Uterus (tissue), 3 donors: ENCODE measurements at regions not wholly inside any gene's neighbourhood (a gene's known extent, or its start where the extent isn't known, plus 50 kb on each side); places are given as distances from the start of the nearest gene placed in this dataset.

Source experiments
- DNase-seq, 2 donors: peaks; one replicate each; pipeline ENCODE4 v3.0.0-alpha.2; 2019 to 2020
- H3K27ac ChIP-seq, 2 donors: fragments of 200-600 bp; sonication (generic); 1 replicate in 1 of 2; 2 replicates in 1 of 2; pipeline ENCODE4 v1.5.1; 2016 to 2018
- H3K27me3 ChIP-seq, 2 donors: fragments of 200-600 bp; sonication (generic); one replicate each; pipeline ENCODE4 v1.5.1; 2018 to 2019; ENCODE audit warnings: control low read depth in 1 of 2
- H3K36me3 ChIP-seq, 2 donors: fragments of 200-600 bp; sonication (generic); one replicate each; pipeline ENCODE4 v1.5.1; 2019; ENCODE audit warnings: control low read depth in 1 of 2
- H3K4me1 ChIP-seq, 2 donors: fragments of 200-600 bp; sonication (generic); one replicate each; pipeline ENCODE4 v1.5.1; 2018 to 2019; ENCODE audit warnings: control low read depth in 1 of 2
- H3K4me3 ChIP-seq, 2 donors: fragments of 200-600 bp; sonication (generic); 1 replicate in 1 of 2; 2 replicates in 1 of 2; pipeline ENCODE4 v1.5.1; 2018 to 2019; ENCODE audit warnings: mild to moderate bottlenecking in 1 of 2
- H3K9me3 ChIP-seq, 2 donors: fragments of 200-600 bp; sonication (generic); one replicate each; pipeline ENCODE4 v1.5.1; 2019; ENCODE audit warnings: control low read depth in 1 of 2
- POLR2A ChIP-seq, 2 donors: fragments of 450-650 bp; IDR thresholded peaks; one replicate each; pipeline ENCODE4 v1.6.1; 2016; ENCODE audit warnings: antibody characterized with exemption in 2 of 2, mild to moderate bottlenecking in 1 of 2, moderate library complexity in 1 of 2
- intact Hi-C: fragments of 100-400 bp; cut with DNase I; formaldehyde crosslinking; loops from one replicate; pipeline ENCODE4 v1.15.1; 2023; ENCODE audit warnings: low total_unique reads
- TF ChIP-seq, protein P1 (sequence below), 4 experiments: fragments of 200-600 bp in 2 of 4; fragments of 450-650 bp in 2 of 4; sonication (generic) in 2 of 4; IDR thresholded peaks; one replicate each; pipeline ENCODE4 v1.5.1; 2016 to 2019; ENCODE audit warnings: antibody characterized with exemption in 4 of 4, mild to moderate bottlenecking in 2 of 4, moderate library complexity in 1 of 4
- donor health status: DM: yes; HTN: yes; CAD: no.

DNA sequence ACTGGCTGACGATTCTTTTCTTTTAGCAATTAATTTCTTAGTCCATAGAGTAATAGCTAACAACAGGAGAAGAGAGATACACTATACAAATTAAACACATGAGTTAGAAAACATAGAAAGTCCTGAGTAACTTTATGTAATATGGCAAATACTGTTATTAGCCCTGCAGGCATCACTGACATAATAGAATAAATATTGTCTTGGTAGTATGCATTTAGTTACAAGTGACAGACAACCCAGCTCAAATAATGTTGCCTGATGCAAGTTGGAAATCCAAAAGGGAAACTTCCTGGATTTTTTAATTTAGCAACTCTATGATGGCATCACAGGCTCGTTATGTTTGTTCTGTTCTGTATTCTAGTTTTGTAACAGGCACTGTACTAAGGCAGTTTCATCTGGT, 95.1 kb downstream of the DKK1 start:
- H3K36me3 ChIP-seq: no peaks in the 10 kb centered on the region
- H3K27me3 ChIP-seq: no peaks in the 10 kb centered on the region
- H3K4me3 ChIP-seq: no peak overlapping the region
- intact Hi-C loops: no loop called here
- DNase-seq: no peak
- H3K9me3 ChIP-seq: no peaks in the 10 kb centered on the region
- H3K27ac ChIP-seq: no peak overlapping the region
- H3K4me1 ChIP-seq: no peaks in the 10 kb centered on the region
- TF ChIP-seq, protein P1, sequence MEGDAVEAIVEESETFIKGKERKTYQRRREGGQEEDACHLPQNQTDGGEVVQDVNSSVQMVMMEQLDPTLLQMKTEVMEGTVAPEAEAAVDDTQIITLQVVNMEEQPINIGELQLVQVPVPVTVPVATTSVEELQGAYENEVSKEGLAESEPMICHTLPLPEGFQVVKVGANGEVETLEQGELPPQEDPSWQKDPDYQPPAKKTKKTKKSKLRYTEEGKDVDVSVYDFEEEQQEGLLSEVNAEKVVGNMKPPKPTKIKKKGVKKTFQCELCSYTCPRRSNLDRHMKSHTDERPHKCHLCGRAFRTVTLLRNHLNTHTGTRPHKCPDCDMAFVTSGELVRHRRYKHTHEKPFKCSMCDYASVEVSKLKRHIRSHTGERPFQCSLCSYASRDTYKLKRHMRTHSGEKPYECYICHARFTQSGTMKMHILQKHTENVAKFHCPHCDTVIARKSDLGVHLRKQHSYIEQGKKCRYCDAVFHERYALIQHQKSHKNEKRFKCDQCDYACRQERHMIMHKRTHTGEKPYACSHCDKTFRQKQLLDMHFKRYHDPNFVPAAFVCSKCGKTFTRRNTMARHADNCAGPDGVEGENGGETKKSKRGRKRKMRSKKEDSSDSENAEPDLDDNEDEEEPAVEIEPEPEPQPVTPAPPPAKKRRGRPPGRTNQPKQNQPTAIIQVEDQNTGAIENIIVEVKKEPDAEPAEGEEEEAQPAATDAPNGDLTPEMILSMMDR (IDR thresholded peaks at IDR 0.05): no peak
- no peak for TF ChIP-seq POLR2A (IDR thresholded peaks at IDR 0.05)

DNA sequence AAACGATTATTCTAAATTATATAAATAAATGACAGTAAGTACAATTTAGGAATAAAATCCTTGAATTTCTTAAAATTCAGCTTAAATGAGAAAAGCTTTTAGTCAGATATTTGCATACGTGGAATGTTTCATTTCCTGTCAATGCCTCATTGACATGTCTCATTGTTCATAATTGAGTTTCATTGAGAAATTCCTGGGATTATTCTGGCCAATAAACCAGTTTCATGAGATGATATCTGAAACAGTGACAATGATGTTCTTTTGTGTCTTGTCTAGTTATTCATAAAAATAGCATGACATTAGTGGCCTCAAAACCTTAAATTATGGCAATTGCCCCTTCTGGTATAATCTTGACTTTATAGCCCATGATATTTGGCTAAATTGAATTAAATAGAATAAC, 95.8 kb downstream of the DKK1 start:
- H3K9me3 ChIP-seq: no peaks in the 10 kb centered on the region
- H3K27ac ChIP-seq: no peak overlapping the region
- intact Hi-C loops: no loop called here
- no peak for DNase-seq
- TF ChIP-seq, protein P1 (IDR thresholded peaks at IDR 0.05): no peak
- TF ChIP-seq POLR2A (IDR thresholded peaks at IDR 0.05): no peak
- no peaks in the 10 kb centered on the region for H3K27me3 ChIP-seq
- no peaks in the 10 kb centered on the region for H3K4me1 ChIP-seq
- H3K4me3 ChIP-seq: no peak overlapping the region
- no peaks in the 10 kb centered on the region for H3K36me3 ChIP-seq

DNA sequence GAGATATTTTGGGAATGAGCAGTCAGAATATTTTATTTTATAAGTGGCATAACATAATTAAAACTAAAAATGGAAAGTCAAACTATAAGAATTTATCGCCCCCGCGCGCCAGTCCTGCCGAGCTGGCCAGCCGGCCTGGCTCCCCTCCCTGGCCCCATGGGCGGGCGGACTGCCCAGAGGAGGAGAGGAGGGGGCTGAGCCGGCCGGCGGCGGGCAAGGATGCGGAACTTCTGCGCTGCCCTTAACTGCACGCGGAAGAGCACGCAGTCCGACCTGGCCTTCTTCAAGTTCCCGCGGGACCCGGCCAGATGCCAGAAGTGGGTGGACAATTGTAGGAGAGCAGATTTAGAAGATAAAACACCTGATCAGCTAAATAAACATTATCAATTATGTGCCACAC, 96.8 kb downstream of the DKK1 start:
- DNase-seq: no peak
- no peaks in the 10 kb centered on the region for H3K36me3 ChIP-seq
- H3K4me1 ChIP-seq: no peaks in the 10 kb centered on the region
- H3K27me3 ChIP-seq: no peaks in the 10 kb centered on the region
- H3K4me3 ChIP-seq: no peak overlapping the region
- no peak for TF ChIP-seq POLR2A (IDR thresholded peaks at IDR 0.05)
- TF ChIP-seq, protein P1 (IDR thresholded peaks at IDR 0.05): no peak
- H3K27ac ChIP-seq: no peak overlapping the region
- intact Hi-C loops: no loop called here
- H3K9me3 ChIP-seq: no peaks in the 10 kb centered on the region

DNA sequence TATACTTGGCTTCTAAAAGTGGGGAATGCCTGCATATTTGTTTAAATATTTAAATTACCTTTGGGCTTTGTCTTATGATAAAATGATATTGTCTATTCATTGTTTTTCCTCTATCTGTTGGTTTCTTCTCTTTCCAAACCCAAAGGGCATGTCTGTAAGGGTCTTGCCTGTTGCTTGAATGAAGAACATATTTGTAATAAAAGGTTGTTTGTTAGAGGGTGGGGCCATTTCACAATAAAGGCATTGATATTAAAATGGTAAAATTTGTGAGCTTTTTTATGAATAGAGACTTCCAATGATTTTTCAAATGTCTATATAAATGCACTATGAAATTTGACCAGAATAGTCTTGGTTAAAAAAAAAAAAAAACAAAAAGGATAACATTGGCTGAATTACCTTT, 105.2 kb downstream of the DKK1 start:
- H3K27ac ChIP-seq: no peak overlapping the region
- H3K36me3 ChIP-seq: peaks cover 0 to 3% of the 10 kb centered on the region in 2 donors
- H3K4me3 ChIP-seq: no peak overlapping the region
- H3K27me3 ChIP-seq: no peaks in the 10 kb centered on the region
- no peaks in the 10 kb centered on the region for H3K4me1 ChIP-seq
- DNase-seq: no peak
- H3K9me3 ChIP-seq: no peaks in the 10 kb centered on the region
- intact Hi-C loops: no loop called here
- TF ChIP-seq, protein P1 (IDR thresholded peaks at IDR 0.05): no peak
- TF ChIP-seq POLR2A (IDR thresholded peaks at IDR 0.05): no peak

DNA sequence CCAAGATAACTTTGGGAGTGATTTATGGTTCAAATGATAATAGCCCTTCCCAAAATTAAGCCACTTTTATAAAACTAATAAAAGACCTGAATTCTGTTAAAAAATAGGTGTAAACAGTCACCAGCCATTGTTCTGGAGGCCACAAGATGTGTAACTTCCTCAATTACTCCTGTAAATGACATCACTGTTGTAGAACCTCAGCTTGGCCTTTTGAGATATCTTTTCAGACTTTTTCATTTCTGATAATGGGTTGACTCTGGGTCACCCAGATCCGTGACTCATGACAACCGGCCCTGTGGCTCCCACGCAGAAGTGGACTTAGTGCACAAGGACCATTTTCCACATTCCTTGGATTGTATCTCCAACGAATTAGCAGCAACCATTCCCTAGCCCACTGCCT, 106.6 kb downstream of the DKK1 start:
- DNase-seq: no peak
- TF ChIP-seq, protein P1 (IDR thresholded peaks at IDR 0.05): no peak
- no peak for TF ChIP-seq POLR2A (IDR thresholded peaks at IDR 0.05)
- peaks cover 0 to 3% of the 10 kb centered on the region in 2 donors for H3K36me3 ChIP-seq
- no peaks in the 10 kb centered on the region for H3K9me3 ChIP-seq
- no peak overlapping the region for H3K4me3 ChIP-seq
- no peak overlapping the region for H3K27ac ChIP-seq
- intact Hi-C loops: no loop called here
- no peaks in the 10 kb centered on the region for H3K27me3 ChIP-seq
- H3K4me1 ChIP-seq: no peaks in the 10 kb centered on the region
